WTC11 (cell line): ENCODE measurements at regions not wholly inside any gene's neighbourhood (a gene's known extent, or its start where the extent isn't known, plus 50 kb on each side); places are given as distances from the start of the nearest gene placed in this dataset.

Experiments
- CBFB ChIP-seq: sonication (generic); formaldehyde crosslinking; IDR thresholded peaks from 2 replicates; pipeline ENCODE4 v1.8.1; 2022; ENCODE audit warnings: mild to moderate bottlenecking, low read depth, missing genetic modification reagents
- ESRRA ChIP-seq: sonication (generic); formaldehyde crosslinking; IDR thresholded peaks from 2 replicates; pipeline ENCODE4 v1.8.1; 2022; ENCODE audit warnings: mild to moderate bottlenecking, missing genetic modification reagents, borderline replicate concordance
- ETV6 ChIP-seq: sonication (generic); formaldehyde crosslinking; IDR thresholded peaks from 2 replicates; pipeline ENCODE4 v1.8.1; 2022; ENCODE audit warnings: mild to moderate bottlenecking, missing genetic modification reagents
- TF ChIP-seq, protein P1 (sequence below): sonication (generic); formaldehyde crosslinking; conservative IDR thresholded peaks from 2 replicates; pipeline ENCODE4 v1.8.1; 2022; ENCODE audit warnings: mild to moderate bottlenecking, missing genetic modification reagents
- TF ChIP-seq, protein P2 (sequence below): fragments of 200-600 bp; IDR thresholded peaks from 2 replicates; pipeline ENCODE4 v1.8.0; 2022; ENCODE audit warnings: antibody characterized with exemption
- TF ChIP-seq, protein P3 (sequence below): sonication (generic); formaldehyde crosslinking; IDR thresholded peaks from 2 replicates; pipeline ENCODE4 v1.8.0; 2022; ENCODE audit warnings: mild to moderate bottlenecking, missing genetic modification reagents

DNA sequence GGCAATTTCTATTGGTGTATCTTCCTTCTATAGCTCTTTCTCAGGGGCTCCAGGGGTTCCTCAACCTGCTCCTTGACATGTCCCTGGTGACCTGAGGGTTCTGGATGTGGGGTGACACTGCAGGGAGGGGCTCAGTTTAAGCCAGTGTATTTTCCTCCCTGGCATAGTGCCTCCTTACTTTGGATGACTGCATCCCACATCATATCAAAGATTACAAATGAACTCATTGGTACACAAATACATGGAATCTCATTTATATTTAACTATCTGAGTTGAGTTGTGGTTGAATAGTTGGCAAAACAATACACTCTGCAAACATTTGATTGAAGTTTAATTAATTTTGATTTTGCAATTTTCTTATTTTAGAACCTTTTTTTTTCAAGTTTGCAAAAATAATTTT lies 268.2 kb upstream of the SKOR2 start:
- no peak for TF ChIP-seq CBFB
- TF ChIP-seq, protein P1, sequence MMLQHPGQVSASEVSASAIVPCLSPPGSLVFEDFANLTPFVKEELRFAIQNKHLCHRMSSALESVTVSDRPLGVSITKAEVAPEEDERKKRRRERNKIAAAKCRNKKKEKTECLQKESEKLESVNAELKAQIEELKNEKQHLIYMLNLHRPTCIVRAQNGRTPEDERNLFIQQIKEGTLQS (CRISPR knock-in tag) = no peak
- TF ChIP-seq, protein P2, sequence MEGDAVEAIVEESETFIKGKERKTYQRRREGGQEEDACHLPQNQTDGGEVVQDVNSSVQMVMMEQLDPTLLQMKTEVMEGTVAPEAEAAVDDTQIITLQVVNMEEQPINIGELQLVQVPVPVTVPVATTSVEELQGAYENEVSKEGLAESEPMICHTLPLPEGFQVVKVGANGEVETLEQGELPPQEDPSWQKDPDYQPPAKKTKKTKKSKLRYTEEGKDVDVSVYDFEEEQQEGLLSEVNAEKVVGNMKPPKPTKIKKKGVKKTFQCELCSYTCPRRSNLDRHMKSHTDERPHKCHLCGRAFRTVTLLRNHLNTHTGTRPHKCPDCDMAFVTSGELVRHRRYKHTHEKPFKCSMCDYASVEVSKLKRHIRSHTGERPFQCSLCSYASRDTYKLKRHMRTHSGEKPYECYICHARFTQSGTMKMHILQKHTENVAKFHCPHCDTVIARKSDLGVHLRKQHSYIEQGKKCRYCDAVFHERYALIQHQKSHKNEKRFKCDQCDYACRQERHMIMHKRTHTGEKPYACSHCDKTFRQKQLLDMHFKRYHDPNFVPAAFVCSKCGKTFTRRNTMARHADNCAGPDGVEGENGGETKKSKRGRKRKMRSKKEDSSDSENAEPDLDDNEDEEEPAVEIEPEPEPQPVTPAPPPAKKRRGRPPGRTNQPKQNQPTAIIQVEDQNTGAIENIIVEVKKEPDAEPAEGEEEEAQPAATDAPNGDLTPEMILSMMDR = no peak
- TF ChIP-seq ESRRA = no peak
- no peak for TF ChIP-seq ETV6 (CRISPR knock-in tag)
- TF ChIP-seq, protein P3, sequence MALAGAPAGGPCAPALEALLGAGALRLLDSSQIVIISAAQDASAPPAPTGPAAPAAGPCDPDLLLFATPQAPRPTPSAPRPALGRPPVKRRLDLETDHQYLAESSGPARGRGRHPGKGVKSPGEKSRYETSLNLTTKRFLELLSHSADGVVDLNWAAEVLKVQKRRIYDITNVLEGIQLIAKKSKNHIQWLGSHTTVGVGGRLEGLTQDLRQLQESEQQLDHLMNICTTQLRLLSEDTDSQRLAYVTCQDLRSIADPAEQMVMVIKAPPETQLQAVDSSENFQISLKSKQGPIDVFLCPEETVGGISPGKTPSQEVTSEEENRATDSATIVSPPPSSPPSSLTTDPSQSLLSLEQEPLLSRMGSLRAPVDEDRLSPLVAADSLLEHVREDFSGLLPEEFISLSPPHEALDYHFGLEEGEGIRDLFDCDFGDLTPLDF = no peak
